Osteocyte (in vitro differentiated cells): ENCODE measurements at regions not wholly inside any gene's neighbourhood (a gene's known extent, or its start where the extent isn't known, plus 50 kb on each side); places are given as distances from the start of the nearest gene placed in this dataset.

ENCODE experiments used
- DNase-seq: peaks from one replicate; pipeline ENCODE4 v3.0.0; 2021; ENCODE audit warnings: mixed read lengths; ENCODE audit not compliant: unreplicated experiment; ENCODE audit errors: extremely low spot score
- H3K27ac Mint-ChIP-seq: one replicate; pipeline ENCODE4 v1.8.0; 2021; ENCODE audit warnings: mild to moderate bottlenecking, mixed read lengths; ENCODE audit not compliant: unreplicated experiment
- H3K27me3 Mint-ChIP-seq: one replicate; pipeline ENCODE4 v1.8.0; 2021; ENCODE audit warnings: mixed read lengths; ENCODE audit not compliant: unreplicated experiment
- H3K36me3 Mint-ChIP-seq: one replicate; pipeline ENCODE4 v1.8.0; 2021; ENCODE audit warnings: mixed read lengths; ENCODE audit not compliant: unreplicated experiment
- H3K4me1 Mint-ChIP-seq: one replicate; pipeline ENCODE4 v1.8.0; 2021; ENCODE audit warnings: mixed read lengths; ENCODE audit not compliant: unreplicated experiment
- H3K4me3 Mint-ChIP-seq: one replicate; pipeline ENCODE4 v1.8.0; 2021; ENCODE audit warnings: mild to moderate bottlenecking, moderate library complexity, mixed read lengths; ENCODE audit not compliant: unreplicated experiment
- H3K9me3 Mint-ChIP-seq: one replicate; pipeline ENCODE4 v1.8.0; 2021; ENCODE audit warnings: mixed read lengths; ENCODE audit not compliant: unreplicated experiment
- TF ChIP-seq, protein P1 (sequence below): fragments of 200-600 bp; sonication (generic); IDR thresholded peaks from 2 replicates; pipeline ENCODE4 v1.5.0; 2021; ENCODE audit warnings: antibody characterized with exemption, mild to moderate bottlenecking, moderate library complexity

DNA sequence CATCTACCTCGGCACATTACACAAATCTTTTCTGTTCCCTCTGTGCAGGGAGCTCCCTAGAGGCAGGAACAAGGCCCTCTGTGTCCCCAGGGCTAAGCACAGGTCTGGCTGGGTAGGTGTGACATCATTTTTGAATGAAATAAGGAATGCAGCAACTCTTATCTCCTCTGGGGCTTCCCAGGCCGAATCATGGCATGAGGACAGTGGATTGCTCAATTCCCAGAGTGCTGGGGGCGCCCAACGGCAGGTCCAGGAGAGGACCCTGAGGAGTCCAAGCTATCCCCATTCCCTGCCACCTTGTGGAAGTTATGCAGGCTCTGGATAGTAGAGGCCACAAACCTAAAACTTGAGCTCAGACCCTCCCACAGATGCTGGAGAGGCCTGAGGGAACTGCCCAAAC, 158.0 kb upstream of the RAB6C start:
- no peaks in the 10 kb centered on the region for H3K36me3 Mint-ChIP-seq
- no peak overlapping the region for H3K27ac Mint-ChIP-seq
- DNase-seq, result no peak
- H3K9me3 Mint-ChIP-seq, result peaks cover 6% of the 10 kb centered on the region
- H3K4me3 Mint-ChIP-seq, result no peak overlapping the region
- TF ChIP-seq, protein P1, sequence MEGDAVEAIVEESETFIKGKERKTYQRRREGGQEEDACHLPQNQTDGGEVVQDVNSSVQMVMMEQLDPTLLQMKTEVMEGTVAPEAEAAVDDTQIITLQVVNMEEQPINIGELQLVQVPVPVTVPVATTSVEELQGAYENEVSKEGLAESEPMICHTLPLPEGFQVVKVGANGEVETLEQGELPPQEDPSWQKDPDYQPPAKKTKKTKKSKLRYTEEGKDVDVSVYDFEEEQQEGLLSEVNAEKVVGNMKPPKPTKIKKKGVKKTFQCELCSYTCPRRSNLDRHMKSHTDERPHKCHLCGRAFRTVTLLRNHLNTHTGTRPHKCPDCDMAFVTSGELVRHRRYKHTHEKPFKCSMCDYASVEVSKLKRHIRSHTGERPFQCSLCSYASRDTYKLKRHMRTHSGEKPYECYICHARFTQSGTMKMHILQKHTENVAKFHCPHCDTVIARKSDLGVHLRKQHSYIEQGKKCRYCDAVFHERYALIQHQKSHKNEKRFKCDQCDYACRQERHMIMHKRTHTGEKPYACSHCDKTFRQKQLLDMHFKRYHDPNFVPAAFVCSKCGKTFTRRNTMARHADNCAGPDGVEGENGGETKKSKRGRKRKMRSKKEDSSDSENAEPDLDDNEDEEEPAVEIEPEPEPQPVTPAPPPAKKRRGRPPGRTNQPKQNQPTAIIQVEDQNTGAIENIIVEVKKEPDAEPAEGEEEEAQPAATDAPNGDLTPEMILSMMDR, result no peak
- H3K4me1 Mint-ChIP-seq, result no peaks in the 10 kb centered on the region
- no peaks in the 10 kb centered on the region for H3K27me3 Mint-ChIP-seq

- Mint-ChIP-seq H3K4me3 (no peak overlapping the region), H3K27ac (no peak overlapping the region), H3K36me3 (no peaks in the 10 kb centered on the region), H3K27me3 (peaks cover 2% of the 10 kb centered on the region), H3K9me3 (peaks cover 6% of the 10 kb centered on the region), H3K4me1 (no peaks in the 10 kb centered on the region)
- DNase-seq, result no peak
- TF ChIP-seq, protein P1, result no peak
Observed at GRCh38 chr2:129823044-129823443, 156.4 kb upstream of the RAB6C start.

GRCh38 chr2:129827311-129828090, 152.0 kb upstream of the RAB6C start:
- Mint-ChIP-seq H3K4me1 (no peaks in the 10 kb centered on the region), H3K36me3 (peaks cover 2% of the 10 kb centered on the region), H3K27me3 (peaks cover 2% of the 10 kb centered on the region), H3K4me3 (no peak overlapping the region), H3K27ac (no peak overlapping the region), H3K9me3 (peaks cover 24% of the 10 kb centered on the region)
- no peak for DNase-seq
- TF ChIP-seq, protein P1, result no peak

DNA sequence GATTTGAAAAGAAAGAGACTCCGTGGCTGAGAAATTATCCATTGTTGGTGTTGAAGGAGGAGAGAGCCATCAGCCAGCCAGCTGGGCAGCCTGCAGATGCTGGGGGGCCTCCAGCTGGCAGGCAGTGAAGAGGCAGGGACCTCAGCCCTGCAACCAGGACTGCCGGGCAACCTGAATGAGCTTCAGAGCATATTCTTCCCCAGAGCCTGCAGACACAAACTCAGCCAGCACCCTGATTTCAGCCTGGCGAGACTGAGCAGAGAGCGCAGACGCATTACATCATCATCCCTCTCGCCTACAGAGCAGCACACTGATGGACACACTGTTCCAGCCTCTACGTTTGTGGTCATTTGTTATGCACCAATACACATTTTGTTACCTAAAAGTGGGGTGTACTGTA, 150.7 kb upstream of the RAB6C start:
- TF ChIP-seq, protein P1, result no peak
- H3K9me3 Mint-ChIP-seq, result peaks cover 25% of the 10 kb centered on the region
- H3K27me3 Mint-ChIP-seq, result peaks cover 2% of the 10 kb centered on the region
- no peaks in the 10 kb centered on the region for H3K4me1 Mint-ChIP-seq
- H3K27ac Mint-ChIP-seq, result no peak overlapping the region
- H3K36me3 Mint-ChIP-seq, result peaks cover 3% of the 10 kb centered on the region
- no peak overlapping the region for H3K4me3 Mint-ChIP-seq
- no peak for DNase-seq

DNA sequence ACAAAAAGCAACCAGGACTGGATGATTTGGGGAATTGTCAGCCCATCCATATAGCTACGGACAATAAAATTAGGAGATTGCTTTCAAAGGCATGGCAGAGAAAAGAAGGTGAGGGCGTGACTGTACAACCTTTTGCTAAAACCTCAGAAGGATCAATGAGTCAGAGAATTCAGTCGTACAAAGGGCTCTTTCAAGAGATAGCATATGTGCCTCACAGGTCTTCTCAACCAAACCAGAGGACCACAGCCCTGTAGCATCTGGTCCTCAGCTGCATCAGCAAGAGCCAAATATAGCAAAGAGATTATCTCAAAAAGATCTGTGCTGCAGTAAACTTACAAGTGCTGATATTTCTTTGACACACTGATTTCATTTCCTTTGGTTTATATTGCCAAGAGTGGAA, 149.9 kb upstream of the RAB6C start:
- no peak overlapping the region for H3K4me3 Mint-ChIP-seq

More for the DNA sequence above, 149.9 kb upstream of the RAB6C start:
- no peaks in the 10 kb centered on the region for H3K4me1 Mint-ChIP-seq
- peaks cover 3% of the 10 kb centered on the region for H3K36me3 Mint-ChIP-seq
- TF ChIP-seq, protein P1, result no peak
- no peak for DNase-seq
- no peak overlapping the region for H3K27ac Mint-ChIP-seq
- H3K27me3 Mint-ChIP-seq, result peaks cover 2% of the 10 kb centered on the region
- peaks cover 23% of the 10 kb centered on the region for H3K9me3 Mint-ChIP-seq
